SK-N-MC (cell line): ENCODE measurements at regions not wholly inside any gene's neighbourhood (a gene's known extent, or its start where the extent isn't known, plus 50 kb on each side); places are given as distances from the start of the nearest gene placed in this dataset.

Source experiments
- EZH2 ChIP-seq: fragments of 200-600 bp; sonication (generic); IDR thresholded peaks from one replicate; pipeline ENCODE4 v1.6.1; 2017; ENCODE audit warnings: antibody characterized with exemption
- FOXP2 ChIP-seq: optimal IDR thresholded peaks from 2 replicates; pipeline ENCODE3; 2011; ENCODE audit warnings: mild to moderate bottlenecking, moderate library complexity; ENCODE audit not compliant: insufficient read depth; ENCODE audit errors: extremely low read length, control extremely low read depth
- POLR2AphosphoS5 ChIP-seq: IDR thresholded peaks from 2 replicates; pipeline ENCODE4 v1.6.1; 2012; ENCODE audit warnings: mild to moderate bottlenecking, low read depth, low read length, borderline replicate concordance

DNA sequence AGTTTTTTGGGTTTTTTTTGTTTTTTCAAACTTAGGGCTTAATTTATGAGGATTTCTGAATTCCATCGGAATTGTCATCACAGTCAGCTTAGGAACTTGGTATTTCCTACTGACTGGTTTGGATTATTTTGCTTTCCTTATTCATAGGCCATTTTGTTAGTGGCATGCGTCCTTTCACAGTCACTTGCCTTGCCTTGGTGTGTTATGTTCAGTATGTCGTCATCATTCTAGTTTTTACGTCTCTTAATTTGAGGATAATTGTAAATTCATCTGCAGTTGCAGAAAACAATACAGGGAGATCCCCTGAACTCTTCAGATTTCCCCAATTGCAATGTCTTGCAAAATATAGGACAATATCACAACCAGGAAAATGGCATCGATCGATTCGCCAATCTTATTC, 485.3 kb downstream of the CBLN2 start:
- TF ChIP-seq POLR2AphosphoS5: no peak
- no peak for TF ChIP-seq EZH2
- no peak for TF ChIP-seq FOXP2
